A549 (cell line): ENCODE measurements at regions not wholly inside any gene's neighbourhood (a gene's known extent, or its start where the extent isn't known, plus 50 kb on each side); places are given as distances from the start of the nearest gene placed in this dataset.

ENCODE experiments used
- ATAC-seq, 2 experiments: fragments of 200-7000 bp in 1 of 2; fragments of >200 bp in 1 of 2; cut with Nextera tagmentation in 1 of 2; cut with Tn5 transposase in 1 of 2; 3 replicates each; pipeline versions ENCODE4 v1.8.0 to v1.9.1; 2018 to 2020; ENCODE audit warnings: mild to moderate bottlenecking in 1 of 2, moderate library complexity in 1 of 2
- CTCF ChIA-PET: fragments of 300-600 bp; sonication (Branson Sonifier 250); formaldehyde crosslinking; extraction: SDS; loops from one replicate; lab custom pipeline; 2021; ENCODE audit warnings: antibody characterized with exemption, inconsistent platforms; lab: Yijun Ruan, JAX
- POLR2A ChIA-PET: fragments of 350-600 bp; formaldehyde crosslinking; extraction: SDS; loops from one replicate; lab custom pipeline; 2021; ENCODE audit warnings: antibody characterized with exemption, inconsistent platforms; lab: Yijun Ruan, JAX
- DNase-seq, 2 experiments: peaks; one replicate each; pipeline versions ENCODE4 v3.0.0 to v3.0.0-alpha.2; 2011 to 2016; ENCODE audit warnings: low read depth in 1 of 2, low spot score in 1 of 2
- FAIRE-seq: peaks from 2 replicates; lab custom pipeline; 2011; peaks lifted over from hg19 to GRCh38; lab: Jason Lieb, UNC
- H3K27ac ChIP-seq, 2 experiments: fragments of >200 bp; sonication (Bioruptor Twin); formaldehyde crosslinking; 3 replicates each; pipeline ENCODE4 v1.5.1; 2016 to 2017
- H3K4me1 ChIP-seq: fragments of >200 bp; sonication (Bioruptor Twin); formaldehyde crosslinking; 3 replicates; pipeline ENCODE4 v1.6.1; 2016
- H3K4me2 ChIP-seq: fragments of >200 bp; sonication (Bioruptor Twin); formaldehyde crosslinking; 3 replicates; pipeline ENCODE4 v1.6.1; 2016
- H3K4me3 ChIP-seq: fragments of >200 bp; sonication (Bioruptor Twin); formaldehyde crosslinking; 3 replicates; pipeline ENCODE4 v1.5.1; 2016
- H3K9me3 ChIP-seq: fragments of >200 bp; sonication (Bioruptor Twin); formaldehyde crosslinking; 3 replicates; pipeline ENCODE4 v1.6.1; 2016
- BHLHE40 ChIP-seq: IDR thresholded peaks from 2 replicates; pipeline ENCODE4 v1.6.1; 2012; ENCODE audit warnings: low read depth, low read length, inconsistent platforms
- CTCF ChIP-seq: fragments of >200 bp; sonication (Bioruptor Twin); formaldehyde crosslinking; IDR thresholded peaks from 3 replicates; pipeline ENCODE4 v1.5.1; 2016
- ELK1 ChIP-seq: fragments of 150-350 bp; IDR thresholded peaks from 2 replicates; pipeline ENCODE4 v1.6.1; 2014; ENCODE audit warnings: low read depth, mild to moderate bottlenecking, low read length
- ESRRA ChIP-seq: fragments of 150-350 bp; IDR thresholded peaks from 2 replicates; pipeline ENCODE4 v1.6.1; 2014; ENCODE audit warnings: mild to moderate bottlenecking, low read length, borderline replicate concordance
- FOSL2 ChIP-seq, 2 experiments: fragments of 450-650 bp in 1 of 2; fragments of >200 bp in 1 of 2; sonication (Bioruptor Twin) in 1 of 2; formaldehyde crosslinking; IDR thresholded peaks; 2 replicates each; pipeline versions ENCODE4 v1.5.0 to v1.6.1; 2016 to 2020; ENCODE audit warnings: mild to moderate bottlenecking in 1 of 2, moderate library complexity in 1 of 2
- JUN ChIP-seq, 2 experiments: fragments of >200 bp; sonication (Bioruptor Twin); formaldehyde crosslinking; IDR thresholded peaks; 2 replicates in 1 of 2; 3 replicates in 1 of 2; pipeline ENCODE4 v1.6.1; 2016 to 2017
- MAFK ChIP-seq: fragments of 450-650 bp; IDR thresholded peaks from 2 replicates; pipeline ENCODE4 v1.6.1; 2014; ENCODE audit not compliant: partially characterized antibody
- PBX3 ChIP-seq: IDR thresholded peaks from 2 replicates; pipeline ENCODE4 v1.6.1; 2012
- RAD21 ChIP-seq, 2 experiments: fragments of >200 bp in 1 of 2; sonication (Bioruptor Twin) in 1 of 2; formaldehyde crosslinking in 1 of 2; IDR thresholded peaks in 1 of 2; conservative IDR thresholded peaks in 1 of 2; 2 replicates in 1 of 2; 3 replicates in 1 of 2; pipeline ENCODE4 v1.6.1; 2012 to 2018; ENCODE audit warnings: inconsistent platforms in 1 of 2
- RARB ChIP-seq: fragments of 250-450 bp; sonication (Bioruptor Pico); IDR thresholded peaks from 2 replicates; pipeline ENCODE4 v1.8.0; 2021; ENCODE audit warnings: mild to moderate bottlenecking, moderate library complexity
- RCOR1 ChIP-seq: fragments of 150-350 bp; IDR thresholded peaks from 2 replicates; pipeline ENCODE4 v1.6.1; 2014; ENCODE audit warnings: antibody characterized with exemption, low read length, low read depth
- whole genome bisulfite sequencing: methylation state at CpG from one replicate; pipeline ENCODE4 v1.1.6; 2017; ENCODE audit errors: missing lambda C conversion rate; 5-methylcytosine and 5-hydroxymethylcytosine counted together

GRCh38 chr6:9862603-9863167 is 552.2 kb downstream of the TFAP2A start (continued):
- TF ChIP-seq ELK1, result no peak

- POLR2A ChIA-PET, result no interaction called here
- ATAC-seq (peak in 1 of 2 experiments; percentile 60; a peak in 3 of 6 replicates), FAIRE-seq (no peak), DNase-seq (peak; percentile 1 to 52)
- WGBS, result 49% methylated on average over 7 of the region's 9 CpGs
- no peak overlapping the region for H3K4me2 ChIP-seq
- H3K4me3 ChIP-seq, result no peak overlapping the region
- CTCF ChIA-PET, result interaction anchor here (1.2 to 1.6 kb wide), 2 partner anchors 18 to 869 kb away, joined by 3 read pairs; no protein-coding TSS in a partner anchor
- H3K9me3 ChIP-seq, result peaks cover 28% of the 10 kb centered on the region
- H3K27ac ChIP-seq, result no peak overlapping the region
- H3K4me1 ChIP-seq, result no peaks in the 10 kb centered on the region
- TF ChIP-seq RCOR1 (no peak), RARB (CRISPR knock-in tag) (no peak), FOSL2 (IDR thresholded peaks at IDR 0.05) (no peak), FOSL2 (CRISPR knock-in tag; IDR thresholded peaks at IDR 0.05) (peak; percentile 55; the same call in 1 of the 2 replicates), BHLHE40 (no peak), MAFK (peak; percentile 25), RAD21 (conservative IDR thresholded peaks at IDR 0.05 in 1 of 2, IDR thresholded peaks at IDR 0.05 in 1 of 2) (peak in 1 of 2 experiments; percentile 33; a peak in 2 of 5 replicates), JUN (IDR thresholded peaks at IDR 0.05) (no peak), ESRRA (no peak)
Measured at GRCh38 chr6:9851541-9852380, 563.1 kb downstream of the TFAP2A start.

- Histone ChIP-seq H3K4me2 (no peak overlapping the region), H3K4me1 (no peaks in the 10 kb centered on the region), H3K27ac (no peak overlapping the region), H3K4me3 (no peak overlapping the region), H3K9me3 (peaks cover 33% of the 10 kb centered on the region)
- no peak for DNase-seq
- no peak for FAIRE-seq
- WGBS, result 0% methylated on average over 1 of the region's 2 CpGs
- ChIA-PET POLR2A (no interaction called here), CTCF (interaction anchor here (1.2 to 1.6 kb wide), 2 partner anchors 18 to 868 kb away, joined by 3 read pairs; no protein-coding TSS in a partner anchor)
- no peak for TF ChIP-seq CTCF
- no peak for ATAC-seq
Measured at GRCh38 chr6:9851006-9851405, 563.9 kb downstream of the TFAP2A start.

- H3K9me3 ChIP-seq, result peaks cover 24% of the 10 kb centered on the region
- no peak overlapping the region for H3K27ac ChIP-seq
- H3K4me1 ChIP-seq, result no peaks in the 10 kb centered on the region
- H3K4me3 ChIP-seq, result no peak overlapping the region
- CTCF ChIA-PET, result no interaction called here
- no peak overlapping the region for H3K4me2 ChIP-seq
- WGBS, result 25% methylated on average over 1 of the region's 1 CpG
- ATAC-seq (no peak), DNase-seq (no peak), FAIRE-seq (no peak)
- no peak for TF ChIP-seq ESRRA
- no peak for TF ChIP-seq PBX3
- POLR2A ChIA-PET, result no interaction called here
Measured at GRCh38 chr6:9848094-9848493, 566.8 kb downstream of the TFAP2A start.
